ENCODE measurements at regions not wholly inside any gene's neighbourhood (a gene's known extent, or its start where the extent isn't known, plus 50 kb on each side); places are given as distances from the start of the nearest gene placed in this dataset.
A peak's percentile ranks its signal among the peaks of the same experiment; 100 is the strongest.

- no peak for DNase-seq (ENCODE audit: unreplicated experiment)
- BruUV-seq (replicated peaks) = no TSS peak
- H3K27me3 Mint-ChIP-seq (ENCODE audit: insufficient read depth, unreplicated experiment) = no peaks in the 10 kb centered on the region
- intact Hi-C loops (cut with micrococcal nuclease) = no loop called here
- ChIA-PET CTCF (interaction anchor here (1.1 kb wide), 1 partner anchor 9 kb away, joined by 3 read pairs; no protein-coding TSS in a partner anchor), POLR2A (interaction anchor here (0.8 kb wide), 1 partner anchor 10 kb away, joined by 5 read pairs; no protein-coding TSS in a partner anchor)
- H3K27ac Mint-ChIP-seq (ENCODE audit: low read depth, unreplicated experiment) = no peak overlapping the region
- H3K9me3 Mint-ChIP-seq (ENCODE audit: unreplicated experiment) = no peaks in the 10 kb centered on the region
- peaks cover 5% of the 10 kb centered on the region for H3K36me3 Mint-ChIP-seq (ENCODE audit: insufficient read depth, unreplicated experiment)
- H3K4me1 Mint-ChIP-seq (ENCODE audit: insufficient read depth, unreplicated experiment) = no peaks in the 10 kb centered on the region
- TF ChIP-seq CTCF (IDR thresholded peaks at IDR 0.05; ENCODE audit: unreplicated experiment) = no peak
- no peak overlapping the region for H3K4me3 Mint-ChIP-seq (ENCODE audit: unreplicated experiment)
Observed at GRCh38 chr9:107815782-107816560, 326.4 kb upstream of the KLF4 start.

GRCh38 chr9:107813287-107813686 is 323.7 kb upstream of the KLF4 start:
- ChIA-PET POLR2A (no interaction called here), CTCF (no interaction called here)
- H3K27me3 Mint-ChIP-seq (ENCODE audit: insufficient read depth, unreplicated experiment) = no peaks in the 10 kb centered on the region
- no peak for TF ChIP-seq CTCF (IDR thresholded peaks at IDR 0.05; ENCODE audit: unreplicated experiment)
- H3K27ac Mint-ChIP-seq (ENCODE audit: low read depth, unreplicated experiment) = no peak overlapping the region
- intact Hi-C loops (cut with micrococcal nuclease) = no loop called here
- DNase-seq (ENCODE audit: unreplicated experiment) = no peak
- H3K4me1 Mint-ChIP-seq (ENCODE audit: insufficient read depth, unreplicated experiment) = peaks cover 7% of the 10 kb centered on the region
- H3K4me3 Mint-ChIP-seq (ENCODE audit: unreplicated experiment) = no peak overlapping the region
- H3K9me3 Mint-ChIP-seq (ENCODE audit: unreplicated experiment) = no peaks in the 10 kb centered on the region
- no TSS peak for BruUV-seq (replicated peaks)
- H3K36me3 Mint-ChIP-seq (ENCODE audit: insufficient read depth, unreplicated experiment) = peaks cover under 1% of the 10 kb centered on the region

GRCh38 chr9:107810461-107810961 is 320.9 kb upstream of the KLF4 start:
- peak; percentile 20 for DNase-seq (ENCODE audit: unreplicated experiment)
- no TSS peak for BruUV-seq (replicated peaks)
- no peak overlapping the region for H3K4me3 Mint-ChIP-seq (ENCODE audit: unreplicated experiment)
- peaks cover 24% of the 10 kb centered on the region for H3K4me1 Mint-ChIP-seq (ENCODE audit: insufficient read depth, unreplicated experiment)
- no peak for TF ChIP-seq CTCF (IDR thresholded peaks at IDR 0.05; ENCODE audit: unreplicated experiment)
- H3K36me3 Mint-ChIP-seq (ENCODE audit: insufficient read depth, unreplicated experiment) = peaks cover 4% of the 10 kb centered on the region
- no peaks in the 10 kb centered on the region for H3K9me3 Mint-ChIP-seq (ENCODE audit: unreplicated experiment)
- peak overlapping the region; percentile 21 for H3K27ac Mint-ChIP-seq (ENCODE audit: low read depth, unreplicated experiment)
- intact Hi-C loops (cut with micrococcal nuclease) = no loop called here
- POLR2A ChIA-PET = interaction anchor here (0.5 kb wide), 1 partner anchor 46 kb away, joined by 3 read pairs; no protein-coding TSS in a partner anchor
- CTCF ChIA-PET = interaction anchor here (0.6 to 0.7 kb wide), 2 partner anchors 19 to 44 kb away, joined by 3 read pairs; no protein-coding TSS in a partner anchor
- H3K27me3 Mint-ChIP-seq (ENCODE audit: insufficient read depth, unreplicated experiment) = no peaks in the 10 kb centered on the region

- BruUV-seq (replicated peaks) = no TSS peak
- no peaks in the 10 kb centered on the region for H3K27me3 Mint-ChIP-seq (ENCODE audit: insufficient read depth, unreplicated experiment)
Observed at GRCh38 chr9:107809871-107810460, 320.4 kb upstream of the KLF4 start.

More at GRCh38 chr9:107809871-107810460, 320.4 kb upstream of the KLF4 start:
- H3K9me3 Mint-ChIP-seq (ENCODE audit: unreplicated experiment) = no peaks in the 10 kb centered on the region
- H3K27ac Mint-ChIP-seq (ENCODE audit: low read depth, unreplicated experiment) = peak overlapping the region; percentile 21
- POLR2A ChIA-PET = interaction anchor here (0.7 kb wide), 1 partner anchor 238 kb away, joined by 3 read pairs; no protein-coding TSS in a partner anchor
- intact Hi-C loops (cut with micrococcal nuclease) = no loop called here
- H3K4me3 Mint-ChIP-seq (ENCODE audit: unreplicated experiment) = no peak overlapping the region
- H3K4me1 Mint-ChIP-seq (ENCODE audit: insufficient read depth, unreplicated experiment) = peaks cover 24% of the 10 kb centered on the region
- DNase-seq (ENCODE audit: unreplicated experiment) = peak; percentile 39
- H3K36me3 Mint-ChIP-seq (ENCODE audit: insufficient read depth, unreplicated experiment) = peaks cover 4% of the 10 kb centered on the region
- CTCF ChIA-PET = interaction anchor here (0.6 to 0.7 kb wide), 2 partner anchors 20 to 44 kb away, joined by 3 read pairs; no protein-coding TSS in a partner anchor
- no peak for TF ChIP-seq CTCF (IDR thresholded peaks at IDR 0.05; ENCODE audit: unreplicated experiment)
